Transverse colon (tissue), 4 donors: ENCODE measurements at regions not wholly inside any gene's neighbourhood (a gene's known extent, or its start where the extent isn't known, plus 50 kb on each side); places are given as distances from the start of the nearest gene placed in this dataset.

ENCODE experiments used
- DNase-seq: peaks from one replicate; pipeline ENCODE4 v3.0.0-alpha.2; 2019
- H3K27ac ChIP-seq, 4 donors: fragments of 200-600 bp; sonication (generic); 2 replicates each; pipeline ENCODE4 v1.5.1; 2016 to 2018; ENCODE audit warnings: inconsistent platforms in 4 of 4
- H3K27me3 ChIP-seq: fragments of 200-600 bp; sonication (generic); 2 replicates; pipeline ENCODE4 v1.5.1; 2017; ENCODE audit warnings: inconsistent platforms
- H3K36me3 ChIP-seq, 4 donors: fragments of 200-600 bp; sonication (generic); 2 replicates each; pipeline ENCODE4 v1.5.1; 2017 to 2019; ENCODE audit warnings: inconsistent platforms in 4 of 4
- H3K4me1 ChIP-seq, 4 donors: fragments of 200-600 bp; sonication (generic); 2 replicates each; pipeline ENCODE4 v1.5.1; 2017 to 2020; ENCODE audit warnings: inconsistent platforms in 4 of 4
- H3K4me3 ChIP-seq, 4 donors: fragments of 200-600 bp; sonication (generic); 1 replicate in 1 of 4; 2 replicates in 3 of 4; pipeline versions ENCODE4 v1.5.1 to v1.6.1; 2017 to 2019; ENCODE audit warnings: inconsistent platforms in 4 of 4
- H3K9me3 ChIP-seq, 2 donors: fragments of 200-600 bp; sonication (generic); 2 replicates each; pipeline ENCODE4 v1.5.1; 2017 to 2019; ENCODE audit warnings: inconsistent platforms in 2 of 2
- CTCF ChIP-seq, 5 experiments: fragments of 200-600 bp in 3 of 5; fragments of 450-650 bp in 2 of 5; sonication (generic) in 3 of 5; IDR thresholded peaks; 1 replicate in 2 of 5; 2 replicates in 3 of 5; pipeline ENCODE4 v1.5.1; 2016 to 2017; ENCODE audit warnings: antibody characterized with exemption in 5 of 5, inconsistent platforms in 3 of 5, mild to moderate bottlenecking in 2 of 5, moderate library complexity in 1 of 5
- EP300 ChIP-seq: sonication (generic); formaldehyde crosslinking; IDR thresholded peaks from one replicate; pipeline ENCODE4 v1.6.1; 2017; ENCODE audit warnings: antibody characterized with exemption, low read depth
- POLR2A ChIP-seq: fragments of 450-650 bp; IDR thresholded peaks from one replicate; pipeline ENCODE4 v1.6.1; 2016; ENCODE audit warnings: antibody characterized with exemption, mild to moderate bottlenecking, moderate library complexity
- POLR2AphosphoS5 ChIP-seq, 3 donors: sonication (generic); formaldehyde crosslinking; IDR thresholded peaks; one replicate each; pipeline ENCODE4 v1.6.1; 2016; ENCODE audit warnings: antibody characterized with exemption in 3 of 3
- WGBS, 2 donors: methylation state at CpG; one replicate each; pipeline ENCODE4 v1.1.5; 2018; ENCODE audit warnings: low coverage in 1 of 2; 5-methylcytosine and 5-hydroxymethylcytosine counted together
- in situ Hi-C, 4 donors: fragments of 200-750 bp; cut with MboI; loops; one replicate each; pipeline versions ENCODE4 v1.15.0 to v1.15.1; 2017; ENCODE audit warnings: low sequenced_read_pairs in 3 of 4, low pct_ligation_motif_present in 1 of 4, low pct_unique_long_range_greater_than_20kb in 1 of 4
- intact Hi-C: fragments of 100-400 bp; cut with DNase I; formaldehyde crosslinking; loops from one replicate; pipeline ENCODE4 v1.15.1; 2023; ENCODE audit warnings: low total_unique reads

DNA sequence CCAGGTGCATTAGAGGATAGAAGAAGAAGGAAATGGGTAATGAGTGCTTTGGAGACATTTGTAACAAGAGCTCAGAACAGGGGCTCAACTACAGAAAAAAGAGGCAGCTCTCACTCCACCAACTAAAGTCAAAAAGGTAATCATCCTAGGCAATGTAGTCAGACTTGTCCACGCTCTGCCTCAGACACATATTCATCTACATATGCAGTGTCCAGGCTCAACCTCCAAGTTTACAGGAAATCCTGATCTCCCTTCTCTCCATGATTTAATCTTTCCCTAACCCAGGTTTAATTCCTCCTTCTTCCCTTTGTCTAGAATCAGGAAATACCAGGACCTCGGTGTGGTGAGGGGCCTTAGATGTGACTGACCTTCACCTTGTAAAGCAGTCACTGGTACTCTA, 65.7 kb upstream of the SELENOP start:
- Histone ChIP-seq H3K9me3 (no peaks in the 10 kb centered on the region), H3K4me3 (no peak overlapping the region), H3K27me3 (no peaks in the 10 kb centered on the region), H3K4me1 (peaks cover 17 to 78% (median 41%) of the 10 kb centered on the region in 4 donors), H3K27ac (peak overlapping the region in 3 of 4 donors; percentile 65 to 77 (median 69)), H3K36me3 (no peaks in the 10 kb centered on the region)
- intact Hi-C loops = no loop called here
- in situ Hi-C loops = loop anchor here in 2 of 4 donors (25.0 kb wide), 1 partner anchor 1015 kb away; the partner anchor contains the start of gene OXCT1 (in 2 of the 2)
- 59 to 75% methylated on average over 2 of the region's 2 CpGs for WGBS, 2 donors
- no peak for TF ChIP-seq EP300
- TF ChIP-seq POLR2AphosphoS5 (IDR thresholded peaks at IDR 0.05) = no peak
- TF ChIP-seq CTCF (IDR thresholded peaks at IDR 0.05) = no peak
- no peak for TF ChIP-seq POLR2A
- DNase-seq = no peak

GRCh38 chr5:42876375-42876844, 64.7 kb upstream of the SELENOP start:
- Histone ChIP-seq H3K36me3 (no peaks in the 10 kb centered on the region), H3K9me3 (no peaks in the 10 kb centered on the region), H3K4me3 (peak overlapping the region in 1 of 4 donors; percentile 2), H3K4me1 (peaks cover 17 to 70% (median 37%) of the 10 kb centered on the region in 4 donors), H3K27me3 (no peaks in the 10 kb centered on the region), H3K27ac (peak overlapping the region; percentile 38 to 77 (median 52))
- TF ChIP-seq POLR2AphosphoS5 (IDR thresholded peaks at IDR 0.05) (no peak), POLR2A (no peak), CTCF (IDR thresholded peaks at IDR 0.05) (no peak), EP300 (no peak)
- in situ Hi-C loops = loop anchor here in 2 of 4 donors (25.0 kb wide), 1 partner anchor 1014 kb away; the partner anchor contains the start of gene OXCT1 (in 2 of the 2)
- intact Hi-C loops = no loop called here
- DNase-seq = no peak
- WGBS, 2 donors = 41% methylated on average over 4 of the region's 4 CpGs

GRCh38 chr5:42875785-42876374, 64.2 kb upstream of the SELENOP start:
- in situ Hi-C loops (loop anchor here in 2 of 4 donors (25.0 kb wide), 1 partner anchor 1014 kb away; the partner anchor contains the start of gene OXCT1 (in 2 of the 2)), intact Hi-C loops (no loop called here)
- WGBS, 2 donors = 58% methylated on average over 1 of the region's 1 CpG; no CpG with 5 or more reads in 1 of the 2 donors
- no peaks in the 10 kb centered on the region for H3K9me3 ChIP-seq
- no peak for DNase-seq
- peak overlapping the region in 1 of 4 donors; percentile 2 for H3K4me3 ChIP-seq
- H3K36me3 ChIP-seq = no peaks in the 10 kb centered on the region
- peak overlapping the region; percentile 38 to 77 (median 52) for H3K27ac ChIP-seq
- no peaks in the 10 kb centered on the region for H3K27me3 ChIP-seq
- TF ChIP-seq POLR2A (no peak), CTCF (IDR thresholded peaks at IDR 0.05) (no peak), POLR2AphosphoS5 (IDR thresholded peaks at IDR 0.05) (no peak), EP300 (no peak)
- peaks cover 17 to 64% (median 34%) of the 10 kb centered on the region in 4 donors for H3K4me1 ChIP-seq

- no peak for DNase-seq
- intact Hi-C loops (no loop called here), in situ Hi-C loops (loop anchor here in 2 of 4 donors (25.0 kb wide), 1 partner anchor 1013 kb away; the partner anchor contains the start of gene OXCT1 (in 2 of the 2))
- Histone ChIP-seq H3K9me3 (no peaks in the 10 kb centered on the region), H3K36me3 (no peaks in the 10 kb centered on the region), H3K27me3 (no peaks in the 10 kb centered on the region), H3K4me3 (no peak overlapping the region), H3K4me1 (peaks cover 17 to 59% (median 34%) of the 10 kb centered on the region in 4 donors), H3K27ac (peak overlapping the region; percentile 38 to 77 (median 52))
- TF ChIP-seq EP300 (no peak), POLR2AphosphoS5 (IDR thresholded peaks at IDR 0.05) (no peak), CTCF (IDR thresholded peaks at IDR 0.05) (no peak), POLR2A (no peak)
Observed at GRCh38 chr5:42875211-42875610, 63.5 kb upstream of the SELENOP start.
